Neural crest cell (in vitro differentiated cells): ENCODE measurements at regions not wholly inside any gene's neighbourhood (a gene's known extent, or its start where the extent isn't known, plus 50 kb on each side); places are given as distances from the start of the nearest gene placed in this dataset.

Experiments used
- DNase-seq: peaks from one replicate; pipeline ENCODE4 v3.0.0; 2021; ENCODE audit warnings: low read depth, mixed read lengths, low spot score
- H3K27ac Mint-ChIP-seq: one replicate; pipeline ENCODE4 v1.8.0; 2021; ENCODE audit warnings: mild to moderate bottlenecking, mixed read lengths; ENCODE audit not compliant: unreplicated experiment
- H3K27me3 Mint-ChIP-seq: 2 replicates; pipeline ENCODE4 v1.8.0; 2021; ENCODE audit warnings: low read depth, mild to moderate bottlenecking, mixed read lengths
- H3K36me3 Mint-ChIP-seq: 2 replicates; pipeline ENCODE4 v1.8.0; 2021; ENCODE audit warnings: low read depth, mild to moderate bottlenecking, mixed read lengths
- H3K4me1 Mint-ChIP-seq: 2 replicates; pipeline ENCODE4 v1.8.0; 2021; ENCODE audit warnings: mixed read lengths
- H3K4me3 Mint-ChIP-seq: one replicate; pipeline ENCODE4 v1.8.0; 2021; ENCODE audit warnings: mild to moderate bottlenecking, mixed read lengths
- H3K9me3 Mint-ChIP-seq: 2 replicates; pipeline ENCODE4 v1.8.0; 2021; ENCODE audit warnings: mixed read lengths
- TF ChIP-seq, protein P1 (sequence below): fragments of 200-600 bp; sonication (generic); conservative IDR thresholded peaks from 2 replicates; pipeline ENCODE4 v1.5.0; 2021; ENCODE audit warnings: antibody characterized with exemption, mild to moderate bottlenecking

DNA sequence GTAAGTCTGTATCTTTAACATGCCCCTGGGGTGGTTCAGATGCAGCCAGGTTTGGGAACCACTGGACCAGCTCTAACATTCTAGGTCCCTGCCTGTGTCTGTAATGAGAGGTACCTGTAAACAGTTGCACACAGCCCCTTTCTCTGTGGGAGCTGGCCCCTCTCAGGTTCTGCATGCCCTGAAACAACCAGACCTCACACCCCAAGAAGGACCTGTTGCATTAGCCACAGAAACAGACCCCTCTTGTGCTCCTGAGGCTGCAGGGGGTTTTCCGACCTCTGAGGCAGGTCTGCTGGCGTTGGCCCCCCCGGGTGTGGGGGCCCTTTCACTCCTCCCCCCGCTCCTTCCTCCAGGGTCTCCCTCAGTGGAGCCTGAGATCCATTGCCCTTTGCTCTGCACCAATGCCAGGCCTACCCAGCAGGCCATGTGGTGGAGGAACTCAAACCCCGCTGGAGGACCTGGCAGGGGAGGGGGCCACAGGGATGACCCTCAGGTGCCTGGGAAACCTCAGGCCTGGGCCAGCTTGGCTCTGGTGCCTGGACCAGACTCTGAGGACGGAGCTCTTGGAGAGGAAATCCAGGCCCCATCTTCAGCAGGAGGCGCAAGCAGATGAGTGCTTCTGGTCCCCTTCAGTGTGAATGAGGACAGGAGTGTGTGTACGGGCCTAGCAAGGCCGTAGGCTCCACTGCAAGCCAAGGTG is 61.4 kb upstream of the PJA1 start:
- H3K4me3 Mint-ChIP-seq = no peak overlapping the region
- TF ChIP-seq, protein P1, sequence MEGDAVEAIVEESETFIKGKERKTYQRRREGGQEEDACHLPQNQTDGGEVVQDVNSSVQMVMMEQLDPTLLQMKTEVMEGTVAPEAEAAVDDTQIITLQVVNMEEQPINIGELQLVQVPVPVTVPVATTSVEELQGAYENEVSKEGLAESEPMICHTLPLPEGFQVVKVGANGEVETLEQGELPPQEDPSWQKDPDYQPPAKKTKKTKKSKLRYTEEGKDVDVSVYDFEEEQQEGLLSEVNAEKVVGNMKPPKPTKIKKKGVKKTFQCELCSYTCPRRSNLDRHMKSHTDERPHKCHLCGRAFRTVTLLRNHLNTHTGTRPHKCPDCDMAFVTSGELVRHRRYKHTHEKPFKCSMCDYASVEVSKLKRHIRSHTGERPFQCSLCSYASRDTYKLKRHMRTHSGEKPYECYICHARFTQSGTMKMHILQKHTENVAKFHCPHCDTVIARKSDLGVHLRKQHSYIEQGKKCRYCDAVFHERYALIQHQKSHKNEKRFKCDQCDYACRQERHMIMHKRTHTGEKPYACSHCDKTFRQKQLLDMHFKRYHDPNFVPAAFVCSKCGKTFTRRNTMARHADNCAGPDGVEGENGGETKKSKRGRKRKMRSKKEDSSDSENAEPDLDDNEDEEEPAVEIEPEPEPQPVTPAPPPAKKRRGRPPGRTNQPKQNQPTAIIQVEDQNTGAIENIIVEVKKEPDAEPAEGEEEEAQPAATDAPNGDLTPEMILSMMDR = no peak
- no peaks in the 10 kb centered on the region for H3K9me3 Mint-ChIP-seq
- H3K4me1 Mint-ChIP-seq = peaks cover 12% of the 10 kb centered on the region
- H3K36me3 Mint-ChIP-seq = no peaks in the 10 kb centered on the region
- DNase-seq = no peak
- no peak overlapping the region for H3K27ac Mint-ChIP-seq
- H3K27me3 Mint-ChIP-seq = no peaks in the 10 kb centered on the region

GRCh38 chrX:69222103-69223090 is 57.1 kb upstream of the PJA1 start:
- Mint-ChIP-seq H3K27ac (no peak overlapping the region), H3K4me3 (peak overlapping the region; percentile 56), H3K27me3 (no peaks in the 10 kb centered on the region), H3K9me3 (no peaks in the 10 kb centered on the region), H3K4me1 (peaks cover 12% of the 10 kb centered on the region), H3K36me3 (no peaks in the 10 kb centered on the region)
- DNase-seq = peak; percentile 76
- TF ChIP-seq, protein P1 = peak; percentile 83

DNA sequence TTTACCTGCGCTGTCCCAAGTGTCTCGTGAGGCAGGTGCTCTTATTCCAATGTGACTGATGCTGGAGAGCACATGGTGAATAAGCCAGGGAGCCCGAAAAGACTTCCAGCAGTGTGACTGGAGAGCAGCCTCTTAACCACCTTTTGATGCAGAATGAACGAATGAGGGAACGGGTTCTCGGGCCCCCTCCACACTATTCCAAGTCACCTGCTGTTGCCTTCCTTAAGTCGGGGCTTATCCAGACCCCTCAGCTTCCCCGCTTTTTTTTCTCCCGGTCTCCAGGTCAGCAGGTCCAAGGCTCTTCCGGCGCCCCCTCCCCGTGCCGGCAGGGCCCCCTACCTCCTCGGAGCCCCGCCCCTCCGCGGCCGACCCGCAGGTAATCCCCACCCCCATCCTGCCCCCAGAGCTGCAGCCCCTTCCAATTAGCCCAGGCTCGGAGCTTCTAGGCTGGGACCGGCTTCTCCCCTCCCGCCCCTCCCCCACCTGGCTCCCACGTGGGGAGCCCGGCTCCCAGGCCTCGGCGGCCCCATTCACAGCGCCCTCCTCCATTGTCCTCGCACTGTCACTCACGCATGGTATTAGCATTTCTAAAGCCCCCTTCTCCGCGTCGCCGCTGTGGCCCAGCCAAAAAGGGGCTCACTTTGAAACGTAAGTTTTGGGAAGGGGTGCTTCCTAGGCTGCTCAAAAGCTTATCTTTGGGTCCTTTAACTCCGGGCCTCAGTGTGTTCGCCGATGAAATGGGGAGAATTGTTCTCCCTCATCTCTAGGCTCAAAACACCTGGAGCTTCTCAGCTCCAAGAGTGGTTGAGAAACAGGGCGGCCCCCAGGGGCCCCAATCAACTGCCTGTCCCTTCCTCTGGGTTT is 56.2 kb upstream of the PJA1 start:
- Mint-ChIP-seq H3K27me3 (no peaks in the 10 kb centered on the region), H3K4me3 (peak overlapping the region; percentile 56), H3K27ac (no peak overlapping the region), H3K4me1 (peaks cover 12% of the 10 kb centered on the region), H3K36me3 (no peaks in the 10 kb centered on the region), H3K9me3 (no peaks in the 10 kb centered on the region)
- TF ChIP-seq, protein P1 = no peak
- DNase-seq = no peak

DNA sequence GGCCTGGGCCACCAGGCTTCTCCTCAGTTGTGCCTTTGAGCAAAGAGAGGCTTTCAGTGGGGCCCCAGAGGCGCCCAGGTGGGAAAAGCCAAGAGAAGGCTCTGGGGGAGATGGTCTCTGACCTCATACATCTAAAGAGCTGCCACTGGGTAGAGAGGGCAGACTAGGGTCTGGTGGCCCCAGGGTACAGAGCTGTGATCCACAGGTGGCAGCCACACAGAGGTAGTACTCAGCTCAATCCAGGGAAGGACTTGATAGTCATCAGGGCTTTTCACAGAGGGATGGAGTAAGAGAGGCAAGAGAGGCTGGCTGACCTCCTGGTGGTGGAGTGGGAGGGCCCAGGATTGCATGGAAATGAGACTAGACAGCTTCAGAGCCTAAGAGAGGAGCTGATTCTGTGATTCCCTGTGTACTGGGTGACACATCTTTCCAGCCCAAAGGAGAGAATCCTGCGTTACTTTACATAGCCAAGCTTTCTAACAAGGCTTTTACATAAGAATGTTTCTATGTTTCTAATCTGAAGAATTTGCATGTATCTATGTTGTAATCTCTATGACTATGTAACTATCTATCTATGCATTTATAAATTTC is 53.2 kb upstream of the PJA1 start:
- H3K36me3 Mint-ChIP-seq = no peaks in the 10 kb centered on the region
- peaks cover 19% of the 10 kb centered on the region for H3K4me1 Mint-ChIP-seq
- TF ChIP-seq, protein P1 = no peak
- H3K27ac Mint-ChIP-seq = no peak overlapping the region
- H3K27me3 Mint-ChIP-seq = no peaks in the 10 kb centered on the region
- no peak overlapping the region for H3K4me3 Mint-ChIP-seq
- DNase-seq = no peak
- H3K9me3 Mint-ChIP-seq = no peaks in the 10 kb centered on the region

GRCh38 chrX:69216911-69217310 is 51.7 kb upstream of the PJA1 start:
- DNase-seq = no peak
- TF ChIP-seq, protein P1 = no peak
- Mint-ChIP-seq H3K4me3 (no peak overlapping the region), H3K36me3 (no peaks in the 10 kb centered on the region), H3K4me1 (peaks cover 9% of the 10 kb centered on the region), H3K27ac (no peak overlapping the region), H3K27me3 (no peaks in the 10 kb centered on the region), H3K9me3 (no peaks in the 10 kb centered on the region)
